Right atrium auricular region (tissue), 2 donors: ENCODE measurements at regions not wholly inside any gene's neighbourhood (a gene's known extent, or its start where the extent isn't known, plus 50 kb on each side); places are given as distances from the start of the nearest gene placed in this dataset.

Source experiments
- DNase-seq: peaks from one replicate; pipeline ENCODE4 v3.0.0-alpha.2; 2019; ENCODE audit warnings: low spot score
- H3K27ac ChIP-seq, 2 donors: fragments of 200-600 bp; sonication (generic); 1 replicate in 1 of 2; 2 replicates in 1 of 2; pipeline ENCODE4 v1.5.1; 2016 to 2019
- H3K27me3 ChIP-seq, 2 donors: fragments of 200-600 bp; sonication (generic); one replicate each; pipeline versions ENCODE4 v1.5.1 to v1.6.0; 2017 to 2019
- H3K36me3 ChIP-seq: fragments of 200-600 bp; sonication (generic); one replicate; pipeline ENCODE4 v1.5.1; 2016
- H3K4me1 ChIP-seq, 2 donors: fragments of 200-600 bp; sonication (generic); one replicate each; pipeline versions ENCODE4 v1.5.1 to v1.6.0; 2017 to 2019
- H3K4me3 ChIP-seq, 2 donors: fragments of 200-600 bp; sonication (generic); 1 replicate in 1 of 2; 2 replicates in 1 of 2; pipeline ENCODE4 v1.5.1; 2017 to 2019; ENCODE audit warnings: mild to moderate bottlenecking in 1 of 2, moderate library complexity in 1 of 2
- H3K9me3 ChIP-seq, 2 donors: fragments of 200-600 bp; sonication (generic); one replicate each; pipeline ENCODE4 v1.5.1; 2019
- CTCF ChIP-seq, 2 donors: fragments of 200-600 bp; sonication (generic); IDR thresholded peaks; one replicate each; pipeline ENCODE4 v1.5.1; 2019; ENCODE audit warnings: antibody characterized with exemption in 2 of 2

GRCh38 chr19:46911456-46911855, 50.7 kb downstream of the ARHGAP35 start:
- Histone ChIP-seq H3K9me3 (no peaks in the 10 kb centered on the region), H3K4me3 (no peak overlapping the region), H3K36me3 (no peaks in the 10 kb centered on the region), H3K27ac (no peak overlapping the region), H3K4me1 (peaks cover 0 to 67% of the 10 kb centered on the region in 2 donors), H3K27me3 (no peaks in the 10 kb centered on the region)
- no peak for DNase-seq
- no peak for TF ChIP-seq CTCF (IDR thresholded peaks at IDR 0.05)

GRCh38 chr19:46913198-46913851, 52.5 kb downstream of the ARHGAP35 start:
- Histone ChIP-seq H3K36me3 (no peaks in the 10 kb centered on the region), H3K4me3 (no peak overlapping the region), H3K9me3 (no peaks in the 10 kb centered on the region), H3K4me1 (peaks cover 0 to 56% of the 10 kb centered on the region in 2 donors), H3K27me3 (no peaks in the 10 kb centered on the region), H3K27ac (peak overlapping the region; percentile 41 to 76)
- no peak for DNase-seq
- no peak for TF ChIP-seq CTCF (IDR thresholded peaks at IDR 0.05)

DNA sequence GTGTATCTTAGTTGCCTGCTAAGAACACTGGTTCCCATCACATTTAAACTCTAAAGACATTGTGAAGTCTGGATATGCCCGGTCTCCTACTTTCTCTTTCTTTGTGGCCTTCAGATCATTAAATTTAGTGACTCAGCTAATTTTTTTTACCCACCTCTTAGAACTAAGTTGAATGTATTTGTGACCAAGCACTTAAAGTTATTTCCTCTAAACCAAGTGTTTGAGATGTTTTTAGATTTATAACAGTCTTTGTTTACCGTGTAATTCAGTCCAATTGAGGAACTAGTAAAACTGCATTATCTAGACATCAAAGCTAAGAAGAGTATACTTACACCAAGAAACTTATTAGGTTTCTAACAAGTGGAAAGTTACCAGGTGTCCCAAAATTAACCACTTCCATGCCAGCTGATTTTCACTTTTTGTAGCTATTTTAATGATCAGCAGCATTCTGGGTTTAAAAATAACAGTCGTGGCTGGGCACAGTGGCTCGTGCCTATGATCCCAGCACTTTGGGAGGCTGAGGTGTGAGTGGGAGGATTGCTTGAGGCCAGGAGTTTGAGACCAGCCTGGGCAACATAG, 53.1 kb downstream of the ARHGAP35 start:
- Histone ChIP-seq H3K27ac (peak overlapping the region; percentile 41 to 76), H3K4me1 (peaks cover 0 to 50% of the 10 kb centered on the region in 2 donors), H3K36me3 (peaks cover 5% of the 10 kb centered on the region), H3K4me3 (no peak overlapping the region), H3K27me3 (no peaks in the 10 kb centered on the region), H3K9me3 (no peaks in the 10 kb centered on the region)
- TF ChIP-seq CTCF (IDR thresholded peaks at IDR 0.05) = no peak
- no peak for DNase-seq

GRCh38 chr19:46915386-46915785, 54.6 kb downstream of the ARHGAP35 start:
- Histone ChIP-seq H3K27me3 (no peaks in the 10 kb centered on the region), H3K4me3 (no peak overlapping the region), H3K4me1 (peaks cover 0 to 35% of the 10 kb centered on the region in 2 donors), H3K9me3 (no peaks in the 10 kb centered on the region), H3K36me3 (peaks cover 19% of the 10 kb centered on the region), H3K27ac (no peak overlapping the region)
- DNase-seq = no peak
- TF ChIP-seq CTCF (IDR thresholded peaks at IDR 0.05) = no peak

DNA sequence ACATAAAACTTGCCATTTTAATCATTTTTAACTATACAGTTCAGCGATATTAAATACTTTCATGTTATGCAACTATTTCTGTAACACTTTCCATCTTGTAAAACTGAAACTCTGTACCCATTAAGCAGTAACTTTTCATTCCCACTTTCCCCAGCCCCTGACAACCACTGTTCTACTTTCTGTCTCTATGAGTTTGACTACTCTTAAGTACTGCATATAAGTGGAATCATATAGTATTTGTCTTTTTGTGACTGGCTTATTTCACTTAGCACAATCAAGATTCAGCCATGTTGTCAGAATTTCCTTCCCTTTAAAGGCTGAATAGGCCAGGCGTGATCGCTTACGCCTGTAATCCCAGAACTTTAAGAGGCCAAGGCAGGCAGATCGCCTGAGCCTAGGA, 56.2 kb downstream of the ARHGAP35 start:
- H3K36me3 ChIP-seq = peaks cover 33% of the 10 kb centered on the region
- no peak for TF ChIP-seq CTCF (IDR thresholded peaks at IDR 0.05)
- H3K27ac ChIP-seq = no peak overlapping the region
- no peak overlapping the region for H3K4me3 ChIP-seq
- peaks cover 0 to 34% of the 10 kb centered on the region in 2 donors for H3K4me1 ChIP-seq
- no peaks in the 10 kb centered on the region for H3K9me3 ChIP-seq
- DNase-seq = no peak
- H3K27me3 ChIP-seq = no peaks in the 10 kb centered on the region

GRCh38 chr19:46919324-46919723, 58.5 kb downstream of the ARHGAP35 start:
- DNase-seq = no peak
- H3K9me3 ChIP-seq = no peaks in the 10 kb centered on the region
- peaks cover 0 to 18% of the 10 kb centered on the region in 2 donors for H3K4me1 ChIP-seq
- no peak for TF ChIP-seq CTCF (IDR thresholded peaks at IDR 0.05)
- H3K36me3 ChIP-seq = peaks cover 42% of the 10 kb centered on the region
- H3K27ac ChIP-seq = no peak overlapping the region
- H3K4me3 ChIP-seq = no peak overlapping the region
- no peaks in the 10 kb centered on the region for H3K27me3 ChIP-seq
